ENCODE measurements at regions not wholly inside any gene's neighbourhood (a gene's known extent, or its start where the extent isn't known, plus 50 kb on each side); places are given as distances from the start of the nearest gene placed in this dataset.

GRCh38 chr3:94525043-94525442 lies 462.2 kb downstream of the NSUN3 start:
- no peak for TF ChIP-seq Cebpa-rat (IDR thresholded peaks at IDR 0.05)
- Histone ChIP-seq H3K4me1 (no peaks in the 10 kb centered on the region), H3K4me2 (no peak overlapping the region), H3K9ac (no peak overlapping the region), H3K27me3 (no peaks in the 10 kb centered on the region), H3K36me3 (no peaks in the 10 kb centered on the region), H4K20me1 (no peaks in the 10 kb centered on the region), H3K4me3 (no peak overlapping the region), H3K27ac (no peak overlapping the region), H3K9me3 (replicated peaks in 1 of 11) (no peaks in the 10 kb centered on the region)

GRCh38 chr3:94529816-94530215 lies 467.0 kb downstream of the NSUN3 start:
- TF ChIP-seq Cebpa-rat (IDR thresholded peaks at IDR 0.05) = no peak
- Histone ChIP-seq H3K27ac (no peak overlapping the region), H3K4me3 (no peak overlapping the region), H3K4me1 (no peaks in the 10 kb centered on the region), H3K36me3 (no peaks in the 10 kb centered on the region), H4K20me1 (no peaks in the 10 kb centered on the region), H3K27me3 (no peaks in the 10 kb centered on the region), H3K4me2 (no peak overlapping the region), H3K9me3 (replicated peaks in 1 of 11) (no peaks in the 10 kb centered on the region), H3K9ac (no peak overlapping the region)

- Histone ChIP-seq H3K27ac (no peak overlapping the region), H3K4me1 (no peaks in the 10 kb centered on the region), H4K20me1 (no peaks in the 10 kb centered on the region), H3K9me3 (replicated peaks in 1 of 11) (no peaks in the 10 kb centered on the region), H3K4me2 (no peak overlapping the region), H3K4me3 (no peak overlapping the region), H3K36me3 (no peaks in the 10 kb centered on the region), H3K9ac (no peak overlapping the region), H3K27me3 (no peaks in the 10 kb centered on the region)
- no peak for TF ChIP-seq Cebpa-rat (IDR thresholded peaks at IDR 0.05)
These were observed 470.1 kb downstream of the NSUN3 start for GRCh38 chr3:94532951-94533350.

- TF ChIP-seq Cebpa-rat (IDR thresholded peaks at IDR 0.05) = no peak
- no peak overlapping the region for H3K4me2 ChIP-seq
- no peaks in the 10 kb centered on the region for H3K36me3 ChIP-seq
- H3K27me3 ChIP-seq = no peaks in the 10 kb centered on the region
- no peaks in the 10 kb centered on the region for H3K4me1 ChIP-seq
- no peak overlapping the region for H3K4me3 ChIP-seq
- H3K9me3 ChIP-seq (replicated peaks in 1 of 11) = no peaks in the 10 kb centered on the region
- H4K20me1 ChIP-seq = no peaks in the 10 kb centered on the region
- H3K9ac ChIP-seq = no peak overlapping the region
- no peak overlapping the region for H3K27ac ChIP-seq
These were observed 477.1 kb downstream of the NSUN3 start for GRCh38 chr3:94539937-94540336.

GRCh38 chr3:94543161-94543560 lies 480.3 kb downstream of the NSUN3 start:
- no peaks in the 10 kb centered on the region for H3K36me3 ChIP-seq

GRCh38 chr3:94544131-94544789 lies 481.4 kb downstream of the NSUN3 start:
- Histone ChIP-seq H3K36me3 (no peaks in the 10 kb centered on the region), H3K4me3 (no peak overlapping the region), H3K27me3 (no peaks in the 10 kb centered on the region), H3K4me2 (no peak overlapping the region), H3K4me1 (no peaks in the 10 kb centered on the region), H3K9me3 (replicated peaks in 1 of 11) (peaks cover 0 to 7% (median 4%) of the 10 kb centered on the region in 11 experiments; a peak in 11 of 22 replicates), H3K27ac (no peak overlapping the region), H3K9ac (no peak overlapping the region), H4K20me1 (no peaks in the 10 kb centered on the region)
- TF ChIP-seq Cebpa-rat (IDR thresholded peaks at IDR 0.05) = no peak

More at GRCh38 chr3:94543161-94543560, 480.3 kb downstream of the NSUN3 start:
- no peak overlapping the region for H3K4me3 ChIP-seq
- no peaks in the 10 kb centered on the region for H4K20me1 ChIP-seq
- no peak overlapping the region for H3K27ac ChIP-seq
- no peaks in the 10 kb centered on the region for H3K9me3 ChIP-seq (replicated peaks in 1 of 11)
- no peaks in the 10 kb centered on the region for H3K4me1 ChIP-seq
- no peak for TF ChIP-seq Cebpa-rat (IDR thresholded peaks at IDR 0.05)
- H3K9ac ChIP-seq = no peak overlapping the region
- H3K27me3 ChIP-seq = no peaks in the 10 kb centered on the region
- H3K4me2 ChIP-seq = no peak overlapping the region

GRCh38 chr3:94548581-94549316 lies 485.9 kb downstream of the NSUN3 start:
- Histone ChIP-seq H4K20me1 (no peaks in the 10 kb centered on the region), H3K36me3 (no peaks in the 10 kb centered on the region), H3K27ac (no peak overlapping the region), H3K4me3 (no peak overlapping the region), H3K4me2 (no peak overlapping the region), H3K4me1 (no peaks in the 10 kb centered on the region), H3K9me3 (replicated peaks in 1 of 11) (peaks cover 6 to 22% (median 15%) of the 10 kb centered on the region in 11 experiments; a peak in 15 of 22 replicates), H3K27me3 (no peaks in the 10 kb centered on the region), H3K9ac (no peak overlapping the region)
- no peak for TF ChIP-seq Cebpa-rat (IDR thresholded peaks at IDR 0.05)

GRCh38 chr3:94561094-94561493 lies 498.2 kb downstream of the NSUN3 start:
- H3K4me1 ChIP-seq = no peaks in the 10 kb centered on the region
- H3K4me2 ChIP-seq = no peak overlapping the region
- H3K27ac ChIP-seq = no peak overlapping the region
- TF ChIP-seq Cebpa-rat (IDR thresholded peaks at IDR 0.05) = no peak
- H3K36me3 ChIP-seq = no peaks in the 10 kb centered on the region
- H3K4me3 ChIP-seq = no peak overlapping the region
- H3K9ac ChIP-seq = no peak overlapping the region
- H3K9me3 ChIP-seq (replicated peaks in 1 of 11) = no peaks in the 10 kb centered on the region
- H4K20me1 ChIP-seq = no peaks in the 10 kb centered on the region
- H3K27me3 ChIP-seq = no peaks in the 10 kb centered on the region

GRCh38 chr3:94564247-94564646 lies 501.4 kb downstream of the NSUN3 start:
- Histone ChIP-seq H3K4me2 (no peak overlapping the region), H3K9ac (no peak overlapping the region), H3K9me3 (replicated peaks in 1 of 11) (no peaks in the 10 kb centered on the region), H3K4me1 (no peaks in the 10 kb centered on the region), H4K20me1 (no peaks in the 10 kb centered on the region), H3K4me3 (no peak overlapping the region), H3K27me3 (no peaks in the 10 kb centered on the region), H3K27ac (no peak overlapping the region), H3K36me3 (no peaks in the 10 kb centered on the region)
- no peak for TF ChIP-seq Cebpa-rat (IDR thresholded peaks at IDR 0.05)

GRCh38 chr3:94568041-94568440 lies 505.2 kb downstream of the NSUN3 start:
- Histone ChIP-seq H3K4me1 (no peaks in the 10 kb centered on the region), H3K4me3 (no peak overlapping the region), H3K9me3 (replicated peaks in 1 of 11) (no peaks in the 10 kb centered on the region), H3K27ac (no peak overlapping the region), H3K9ac (no peak overlapping the region), H3K36me3 (no peaks in the 10 kb centered on the region), H4K20me1 (no peaks in the 10 kb centered on the region), H3K27me3 (no peaks in the 10 kb centered on the region), H3K4me2 (no peak overlapping the region)
- TF ChIP-seq Cebpa-rat (IDR thresholded peaks at IDR 0.05) = no peak
